Activated CD4-positive, alpha-beta memory T cell treated with anti-CD3 and anti-CD28 coated beads for 36 hours (primary cell): ENCODE measurements at regions not wholly inside any gene's neighbourhood (a gene's known extent, or its start where the extent isn't known, plus 50 kb on each side); places are given as distances from the start of the nearest gene placed in this dataset.

Experiments
- CTCF ChIA-PET: fragments of 350-600 bp; sonication (Branson Sonifier 250); formaldehyde crosslinking; loops from one replicate; lab custom pipeline; 2021; ENCODE audit warnings: antibody characterized with exemption, inconsistent platforms; lab: Charles Lee
- POLR2A ChIA-PET: fragments of 350-600 bp; sonication (Branson Sonifier 250); formaldehyde crosslinking; loops from one replicate; lab custom pipeline; 2021; ENCODE audit warnings: antibody characterized with exemption; lab: Charles Lee
- DNase-seq: peaks from one replicate; pipeline ENCODE4 v3.0.0-alpha.2; 2020
- H3K27ac Mint-ChIP-seq: one replicate; pipeline ENCODE4 v1.8.0; 2021; ENCODE audit warnings: mixed read lengths
- H3K27me3 Mint-ChIP-seq: one replicate; pipeline ENCODE4 v1.8.0; 2021; ENCODE audit warnings: mixed read lengths
- H3K36me3 Mint-ChIP-seq: one replicate; pipeline ENCODE4 v1.8.0; 2021; ENCODE audit warnings: mixed read lengths
- H3K4me1 Mint-ChIP-seq: one replicate; pipeline ENCODE4 v1.8.0; 2021; ENCODE audit warnings: low read depth, mixed read lengths
- H3K4me3 Mint-ChIP-seq: one replicate; pipeline ENCODE4 v1.8.0; 2021; ENCODE audit warnings: mild to moderate bottlenecking, mixed read lengths
- H3K9me3 Mint-ChIP-seq: one replicate; pipeline ENCODE4 v1.8.0; 2021; ENCODE audit warnings: mixed read lengths
- intact Hi-C: fragments of 100-400 bp; cut with micrococcal nuclease; formaldehyde crosslinking; loops from one replicate; pipeline ENCODE4 v1.15.1; 2023

DNA sequence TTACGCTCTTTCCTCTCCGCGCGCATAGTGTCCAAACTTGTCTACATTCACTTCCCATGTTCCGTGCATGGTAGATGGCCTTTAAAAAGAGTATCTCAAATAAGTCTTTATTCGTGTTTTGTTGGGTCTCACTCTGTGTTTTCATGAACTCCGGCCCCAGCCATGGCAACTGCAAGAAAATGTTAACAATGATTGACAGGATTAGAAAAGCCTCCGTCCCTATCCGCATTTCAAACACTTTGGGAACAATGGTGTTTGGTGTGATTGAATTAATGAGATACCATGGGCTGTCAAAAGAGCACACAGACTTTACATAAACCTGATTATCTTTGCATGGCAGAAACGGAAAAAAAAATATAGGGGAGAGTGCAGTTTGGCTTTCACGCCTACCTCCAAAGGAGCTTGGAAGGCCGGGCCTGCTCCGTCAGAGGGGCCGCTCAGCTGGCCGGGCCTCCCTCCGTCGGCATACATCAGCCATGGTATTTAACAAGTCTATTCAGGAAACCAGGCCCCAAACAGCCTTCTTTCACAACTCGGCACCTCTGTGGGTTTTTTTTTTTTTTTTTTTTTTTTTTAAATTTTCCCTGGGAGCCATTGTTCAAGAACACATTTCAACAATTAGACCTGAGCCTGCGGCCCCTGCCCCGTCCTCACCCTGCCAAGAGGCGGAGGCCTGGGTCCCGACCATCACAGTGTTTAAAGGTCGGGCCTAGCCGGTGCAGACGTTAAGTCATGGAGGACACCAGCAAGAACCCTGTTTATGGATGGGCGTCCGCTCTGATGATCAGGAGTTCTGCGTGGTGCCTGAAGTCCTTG, 323.8 kb upstream of the IRX4 start:
- POLR2A ChIA-PET: no interaction called here
- H3K27ac Mint-ChIP-seq: no peak overlapping the region
- H3K4me1 Mint-ChIP-seq: no peaks in the 10 kb centered on the region
- no peak for DNase-seq
- H3K27me3 Mint-ChIP-seq: peaks cover 12% of the 10 kb centered on the region
- H3K4me3 Mint-ChIP-seq: no peak overlapping the region
- intact Hi-C loops: no loop called here
- CTCF ChIA-PET: no interaction called here
- no peaks in the 10 kb centered on the region for H3K9me3 Mint-ChIP-seq
- H3K36me3 Mint-ChIP-seq: no peaks in the 10 kb centered on the region

DNA sequence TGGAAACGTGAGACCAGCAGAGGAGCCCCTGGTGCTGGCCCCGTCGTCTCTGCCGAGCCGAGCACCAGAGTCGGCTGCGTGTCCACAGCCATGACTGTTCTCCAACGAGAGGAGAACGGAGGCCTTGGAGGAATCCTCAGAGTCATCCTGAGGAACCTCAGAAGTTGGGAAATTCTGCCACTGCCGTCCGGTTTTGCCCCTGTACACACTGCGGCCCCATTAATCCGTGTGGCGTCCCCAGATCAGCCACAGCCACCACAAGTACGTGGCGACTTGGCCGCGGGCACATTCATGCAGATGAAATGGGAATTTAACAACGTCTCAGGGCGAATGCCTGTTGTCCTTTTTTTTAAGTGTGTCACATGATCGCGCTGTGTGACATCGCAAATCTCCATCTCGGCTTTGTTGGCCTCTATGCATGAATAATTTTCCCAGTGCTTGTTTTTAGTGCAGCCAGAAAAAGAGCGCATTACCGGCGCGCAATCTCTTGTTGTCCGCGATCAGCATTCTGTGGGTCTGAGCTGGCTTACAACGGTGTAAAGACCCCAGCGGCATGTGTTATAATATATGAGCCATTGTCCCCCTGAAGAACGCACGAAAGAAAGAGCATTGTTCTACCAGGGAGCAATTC, 323.0 kb upstream of the IRX4 start:
- no peak for DNase-seq
- ChIA-PET POLR2A (no interaction called here), CTCF (no interaction called here)
- no peaks in the 10 kb centered on the region for H3K9me3 Mint-ChIP-seq
- no peaks in the 10 kb centered on the region for H3K36me3 Mint-ChIP-seq
- peaks cover 12% of the 10 kb centered on the region for H3K27me3 Mint-ChIP-seq
- H3K4me3 Mint-ChIP-seq: no peak overlapping the region
- no peak overlapping the region for H3K27ac Mint-ChIP-seq
- intact Hi-C loops: no loop called here
- no peaks in the 10 kb centered on the region for H3K4me1 Mint-ChIP-seq

DNA sequence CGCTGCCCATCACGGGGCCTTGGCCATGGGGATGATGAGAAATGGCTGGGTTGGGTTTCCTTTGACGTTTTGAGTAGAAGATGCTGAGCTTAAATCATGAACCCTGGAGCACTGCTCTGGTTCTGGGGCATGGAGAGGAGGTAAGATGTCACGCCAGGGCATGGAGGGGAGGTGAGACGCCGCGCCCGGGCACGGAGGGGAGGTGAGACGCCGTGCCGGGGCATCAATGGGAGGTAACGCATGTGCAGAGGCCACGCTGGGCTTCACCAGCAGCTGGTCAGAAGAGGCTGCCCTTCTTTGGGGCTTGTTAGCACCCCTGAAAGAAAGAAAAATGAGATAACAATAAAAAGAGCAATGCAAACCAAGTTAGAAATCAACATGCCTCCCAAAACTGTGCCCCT, 322.5 kb upstream of the IRX4 start:
- Mint-ChIP-seq H3K4me1 (no peaks in the 10 kb centered on the region), H3K36me3 (no peaks in the 10 kb centered on the region), H3K4me3 (no peak overlapping the region), H3K9me3 (no peaks in the 10 kb centered on the region), H3K27ac (no peak overlapping the region), H3K27me3 (peaks cover 12% of the 10 kb centered on the region)
- DNase-seq: no peak
- CTCF ChIA-PET: no interaction called here
- POLR2A ChIA-PET: no interaction called here
- intact Hi-C loops: no loop called here

DNA sequence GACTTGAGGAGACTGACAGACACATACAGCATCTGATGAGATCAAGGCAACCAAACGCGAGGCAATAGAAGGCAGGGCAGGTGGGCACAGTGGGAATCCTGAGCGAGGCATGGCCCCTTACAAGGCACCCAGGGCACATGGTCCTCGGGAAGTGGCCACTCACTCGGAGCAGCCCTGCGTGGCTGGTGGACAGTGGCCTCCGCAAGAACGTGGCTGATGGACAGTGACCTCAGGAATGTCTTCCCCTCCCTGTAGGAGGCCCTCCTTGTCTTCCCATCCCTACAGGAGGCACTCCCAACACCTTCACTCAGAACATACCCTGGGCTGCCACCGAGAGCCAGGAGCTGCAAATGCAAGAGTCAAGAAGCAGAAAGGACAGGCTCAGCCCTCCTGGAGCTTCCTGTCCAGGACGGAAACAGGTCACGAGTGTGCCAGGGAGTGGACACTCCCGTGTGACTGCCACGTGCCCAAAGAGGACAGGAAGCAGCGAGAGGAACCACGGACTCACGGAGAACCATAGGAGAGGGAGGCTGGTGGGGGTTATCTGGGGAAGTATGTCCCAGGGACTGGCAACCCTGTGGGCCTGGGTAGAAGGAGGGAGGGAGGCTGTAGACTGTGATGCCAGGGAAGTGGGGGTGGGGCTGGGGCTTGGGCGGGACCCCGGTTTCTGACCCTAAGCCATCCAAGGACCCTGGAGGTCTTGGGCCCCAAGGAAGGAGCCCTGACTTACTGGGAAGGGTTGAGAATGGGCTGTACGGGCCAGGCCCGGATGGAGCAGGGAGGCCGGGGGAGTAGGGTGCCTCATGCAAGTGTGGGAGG, 321.9 kb upstream of the IRX4 start:
- H3K27me3 Mint-ChIP-seq: peaks cover 12% of the 10 kb centered on the region
- H3K36me3 Mint-ChIP-seq: no peaks in the 10 kb centered on the region
- intact Hi-C loops: no loop called here
- ChIA-PET CTCF (interaction anchor here (0.7 kb wide), 1 partner anchor 574 kb away, joined by 3 read pairs; no protein-coding TSS in a partner anchor), POLR2A (no interaction called here)
- H3K4me1 Mint-ChIP-seq: no peaks in the 10 kb centered on the region
- H3K27ac Mint-ChIP-seq: no peak overlapping the region
- no peaks in the 10 kb centered on the region for H3K9me3 Mint-ChIP-seq
- no peak for DNase-seq
- no peak overlapping the region for H3K4me3 Mint-ChIP-seq

DNA sequence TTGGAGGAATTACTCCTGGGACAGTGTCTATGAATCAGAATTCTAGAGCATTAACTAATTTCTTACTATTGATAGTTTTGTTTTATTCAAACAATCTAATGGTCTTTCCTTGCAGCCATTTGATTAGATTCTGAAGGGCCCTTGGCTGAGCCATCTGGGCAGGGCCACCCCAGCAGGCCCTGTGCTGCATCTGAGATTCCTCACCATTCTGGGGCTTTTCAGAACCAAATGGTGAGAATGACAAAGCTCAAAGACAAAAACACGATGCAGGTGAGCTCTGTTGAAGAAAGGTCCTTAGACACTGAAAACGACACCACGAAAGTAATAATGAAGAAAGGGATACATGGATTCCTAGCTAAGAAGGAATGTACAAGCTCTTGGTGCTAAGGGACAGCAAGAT, 321.0 kb upstream of the IRX4 start:
- POLR2A ChIA-PET: no interaction called here
- CTCF ChIA-PET: interaction anchor here (0.7 kb wide), 1 partner anchor 575 kb away, joined by 3 read pairs; no protein-coding TSS in a partner anchor
- no peak overlapping the region for H3K4me3 Mint-ChIP-seq
- no peak overlapping the region for H3K27ac Mint-ChIP-seq
- H3K36me3 Mint-ChIP-seq: no peaks in the 10 kb centered on the region
- DNase-seq: no peak
- peaks cover 12% of the 10 kb centered on the region for H3K27me3 Mint-ChIP-seq
- H3K4me1 Mint-ChIP-seq: no peaks in the 10 kb centered on the region
- no peaks in the 10 kb centered on the region for H3K9me3 Mint-ChIP-seq
- intact Hi-C loops: no loop called here

DNA sequence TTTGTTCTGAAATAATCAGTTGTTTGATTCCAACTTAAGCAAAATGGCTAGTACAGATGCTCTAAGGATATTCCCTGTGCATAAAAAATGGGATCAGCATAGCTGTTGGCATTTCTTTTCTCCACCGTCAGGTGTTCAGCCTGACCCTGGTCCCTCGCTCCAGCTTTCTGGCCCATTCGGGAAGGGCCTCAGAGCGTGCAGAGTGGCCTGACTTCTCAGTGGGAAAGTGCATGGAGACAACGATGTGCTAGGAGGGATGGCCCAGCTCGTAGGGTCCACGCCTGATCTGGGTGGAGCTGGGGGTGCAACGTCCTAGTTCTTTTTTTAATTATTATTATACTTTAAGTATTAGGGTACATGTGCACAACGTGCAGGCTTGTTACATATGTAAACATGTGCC, 319.1 kb upstream of the IRX4 start:
- H3K27ac Mint-ChIP-seq: no peak overlapping the region
- H3K9me3 Mint-ChIP-seq: no peaks in the 10 kb centered on the region
- no peak overlapping the region for H3K4me3 Mint-ChIP-seq
- DNase-seq: no peak
- ChIA-PET POLR2A (no interaction called here), CTCF (no interaction called here)
- no peaks in the 10 kb centered on the region for H3K4me1 Mint-ChIP-seq
- no peaks in the 10 kb centered on the region for H3K36me3 Mint-ChIP-seq
- peaks cover 3% of the 10 kb centered on the region for H3K27me3 Mint-ChIP-seq
- intact Hi-C loops: no loop called here

DNA sequence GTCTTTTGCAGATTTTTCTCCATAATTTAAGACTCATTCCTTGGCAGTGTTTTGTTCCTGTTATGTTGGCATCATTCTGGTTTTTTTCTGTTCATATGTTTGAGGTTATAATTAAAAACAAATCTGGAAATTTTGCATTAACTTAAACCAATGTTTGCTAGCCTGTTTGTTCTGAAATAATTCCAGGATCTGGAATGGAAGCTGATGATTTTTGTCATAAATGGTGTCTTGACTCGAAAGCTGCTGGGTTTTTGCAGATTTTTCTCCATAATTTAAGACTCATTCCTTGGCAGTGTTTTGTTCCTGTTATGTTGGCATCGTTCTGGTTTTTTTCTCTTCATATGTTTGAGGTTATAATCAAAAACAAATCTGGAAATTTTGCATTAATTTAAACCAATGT, 318.7 kb upstream of the IRX4 start:
- ChIA-PET POLR2A (no interaction called here), CTCF (no interaction called here)
- intact Hi-C loops: no loop called here
- Mint-ChIP-seq H3K36me3 (no peaks in the 10 kb centered on the region), H3K27me3 (peaks cover 3% of the 10 kb centered on the region), H3K4me3 (no peak overlapping the region), H3K9me3 (no peaks in the 10 kb centered on the region), H3K27ac (no peak overlapping the region), H3K4me1 (no peaks in the 10 kb centered on the region)
- DNase-seq: no peak

DNA sequence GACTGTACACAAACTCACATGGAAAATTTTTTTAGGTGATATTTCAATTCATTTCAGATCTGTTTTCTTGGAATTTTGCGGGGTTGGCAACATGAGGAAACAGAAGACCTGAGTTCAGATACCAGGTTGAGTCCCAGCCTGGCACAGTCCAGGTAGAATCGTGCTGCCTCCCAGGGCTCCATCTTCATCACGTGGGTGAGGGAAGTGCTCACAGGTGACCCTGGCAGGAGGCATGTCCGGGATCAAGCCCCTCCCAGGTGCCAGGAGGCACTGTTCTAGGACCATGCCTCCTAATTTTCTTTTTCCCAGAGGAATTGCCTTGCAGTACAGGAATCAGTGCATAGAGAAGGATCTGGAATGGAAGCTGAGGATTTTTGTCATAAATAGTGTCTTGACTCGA, 318.3 kb upstream of the IRX4 start:
- no peak overlapping the region for H3K27ac Mint-ChIP-seq
- no peaks in the 10 kb centered on the region for H3K9me3 Mint-ChIP-seq
- H3K4me1 Mint-ChIP-seq: no peaks in the 10 kb centered on the region
- no peaks in the 10 kb centered on the region for H3K36me3 Mint-ChIP-seq
- H3K4me3 Mint-ChIP-seq: no peak overlapping the region
- DNase-seq: no peak
- POLR2A ChIA-PET: no interaction called here
- intact Hi-C loops: no loop called here
- CTCF ChIA-PET: no interaction called here
- H3K27me3 Mint-ChIP-seq: no peaks in the 10 kb centered on the region

DNA sequence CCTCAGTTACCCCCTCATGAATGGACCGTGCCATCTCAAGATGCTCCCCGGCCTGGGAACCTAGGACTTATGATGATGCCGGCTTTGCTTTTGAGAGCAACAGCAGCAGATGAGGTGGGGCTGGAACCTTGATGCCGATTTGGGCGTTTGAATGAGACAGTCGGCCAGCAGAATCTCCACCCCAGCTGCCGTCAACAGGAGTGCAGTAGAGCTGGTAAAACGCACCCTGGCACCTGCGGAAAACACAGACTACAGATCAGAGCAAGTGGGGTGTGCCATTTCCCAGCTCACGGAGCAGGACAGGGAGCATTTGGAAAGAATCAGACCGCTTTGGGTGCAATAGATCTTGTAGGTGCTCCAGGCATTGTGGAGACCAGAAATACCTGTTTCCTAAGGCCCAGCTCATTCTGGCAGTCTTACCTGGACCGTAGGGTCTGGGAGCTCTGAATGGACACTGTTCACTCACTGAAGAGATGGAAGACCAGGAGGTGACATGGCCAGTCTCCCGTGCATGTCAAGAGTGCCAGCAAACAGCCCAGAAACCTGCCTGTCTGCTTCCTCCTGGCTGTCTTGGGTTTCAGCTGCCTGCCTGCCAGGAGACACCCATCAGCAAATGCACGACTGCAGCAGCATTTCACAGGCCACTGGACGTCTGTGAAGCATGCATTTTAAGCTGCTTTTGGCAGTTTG, 317.7 kb upstream of the IRX4 start:
- CTCF ChIA-PET: no interaction called here

DNA sequence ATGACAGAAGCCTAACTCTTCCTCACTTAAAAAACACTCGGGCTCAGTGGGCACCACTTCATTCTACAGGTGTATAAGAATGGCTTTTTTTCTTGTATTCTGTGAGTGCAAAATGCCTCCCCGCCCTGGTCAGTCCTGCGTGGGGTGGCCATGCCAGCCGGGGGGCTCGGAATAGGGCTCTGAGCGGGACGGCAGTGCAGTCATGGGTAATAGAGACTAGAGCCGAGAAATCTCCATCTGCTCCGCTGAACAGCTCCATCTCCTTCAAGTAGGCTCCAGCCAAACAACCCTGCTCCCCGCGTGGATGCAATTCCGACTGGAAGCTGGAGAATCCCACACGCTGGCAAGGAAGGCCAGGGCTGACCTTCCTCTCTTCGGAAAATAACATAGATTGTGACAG, 317.0 kb upstream of the IRX4 start:
- no peak for DNase-seq
- Mint-ChIP-seq H3K4me1 (no peaks in the 10 kb centered on the region), H3K27me3 (no peaks in the 10 kb centered on the region), H3K27ac (no peak overlapping the region), H3K4me3 (no peak overlapping the region), H3K36me3 (no peaks in the 10 kb centered on the region), H3K9me3 (peaks cover 5% of the 10 kb centered on the region)
- intact Hi-C loops: no loop called here
- POLR2A ChIA-PET: no interaction called here
- CTCF ChIA-PET: no interaction called here

More for the DNA sequence above, 317.7 kb upstream of the IRX4 start:
- POLR2A ChIA-PET: no interaction called here
- no peaks in the 10 kb centered on the region for H3K27me3 Mint-ChIP-seq
- H3K4me3 Mint-ChIP-seq: no peak overlapping the region
- no peaks in the 10 kb centered on the region for H3K4me1 Mint-ChIP-seq
- intact Hi-C loops: no loop called here
- H3K27ac Mint-ChIP-seq: no peak overlapping the region
- no peak for DNase-seq
- H3K36me3 Mint-ChIP-seq: no peaks in the 10 kb centered on the region
- H3K9me3 Mint-ChIP-seq: no peaks in the 10 kb centered on the region

DNA sequence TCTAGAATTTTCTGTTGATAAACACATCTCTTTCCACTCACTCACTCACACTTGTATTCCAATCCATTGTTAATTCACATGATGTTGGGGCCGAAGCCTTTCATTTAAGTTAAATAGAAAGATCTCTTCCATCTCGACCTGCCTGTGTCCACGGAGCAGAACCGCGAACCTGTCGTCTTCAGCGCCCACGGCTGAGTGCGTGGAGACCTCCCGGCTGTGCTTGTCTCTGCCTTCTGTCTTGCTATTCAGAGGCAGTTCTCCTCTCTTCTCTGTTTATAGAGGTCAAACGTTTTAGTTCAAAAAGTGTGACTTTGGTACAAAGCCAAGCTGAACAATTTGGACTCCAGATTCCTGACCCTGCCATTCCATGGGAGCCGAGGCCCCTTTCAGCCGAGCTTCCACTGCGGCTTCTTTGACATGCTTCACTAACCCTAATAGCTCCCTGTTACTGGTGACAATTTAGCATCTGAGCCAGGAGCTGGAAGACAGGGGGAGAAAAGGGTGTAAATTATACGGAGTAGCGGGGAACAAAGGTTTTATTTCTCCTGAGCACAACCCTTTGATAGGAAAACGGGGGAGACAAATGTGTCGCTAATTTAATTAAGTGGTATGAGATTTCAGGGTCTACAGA, 314.4 kb upstream of the IRX4 start:
- POLR2A ChIA-PET: no interaction called here
- intact Hi-C loops: no loop called here
- Mint-ChIP-seq H3K4me1 (no peaks in the 10 kb centered on the region), H3K9me3 (peaks cover 10% of the 10 kb centered on the region), H3K4me3 (no peak overlapping the region), H3K36me3 (no peaks in the 10 kb centered on the region), H3K27me3 (no peaks in the 10 kb centered on the region), H3K27ac (no peak overlapping the region)
- no peak for DNase-seq
- CTCF ChIA-PET: interaction anchor here (0.9 kb wide), 1 partner anchor 45 kb away, joined by 3 read pairs; no protein-coding TSS in a partner anchor
